MM.1S (cell line): ENCODE measurements at regions not wholly inside any gene's neighbourhood (a gene's known extent, or its start where the extent isn't known, plus 50 kb on each side); places are given as distances from the start of the nearest gene placed in this dataset.

Experiments used
- EZH2 ChIP-seq: fragments of 300-600 bp; sonication (generic); optimal IDR thresholded peaks from 2 replicates; pipeline ENCODE3; 2017; ENCODE audit warnings: low read depth, mild to moderate bottlenecking, antibody characterized with exemption, low read length, mixed read lengths
- EZH2phosphoT487 ChIP-seq: fragments of 300-600 bp; sonication (generic); IDR thresholded peaks from 2 replicates; pipeline ENCODE4 v1.6.1; 2018; ENCODE audit warnings: antibody characterized with exemption, low read length

DNA sequence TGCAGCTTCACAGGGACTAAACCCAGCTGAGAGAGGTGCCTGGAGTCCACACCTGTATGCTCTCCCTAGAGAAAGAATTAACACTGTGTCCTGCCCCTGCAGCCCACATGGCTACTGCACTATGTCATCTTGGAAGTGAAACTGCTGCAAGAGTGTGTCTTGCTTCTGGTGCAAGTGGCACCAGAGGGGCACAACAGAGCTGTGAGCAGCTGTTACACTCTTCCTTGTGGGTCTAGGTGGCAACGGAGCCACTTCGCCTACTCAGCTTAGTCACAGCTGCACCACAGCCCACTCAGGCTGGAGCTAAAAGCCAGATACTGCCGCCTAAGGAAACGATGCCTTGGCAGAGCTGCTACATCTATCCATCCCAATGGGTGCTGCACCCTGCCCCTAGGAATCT lies 391.4 kb downstream of the COL12A1 start:
- TF ChIP-seq EZH2 (no peak), EZH2phosphoT487 (no peak)
